CD4-positive, alpha-beta T cell treated with Interferon alpha-2 for 1 hour (primary cell): ENCODE measurements at regions not wholly inside any gene's neighbourhood (a gene's known extent, or its start where the extent isn't known, plus 50 kb on each side); places are given as distances from the start of the nearest gene placed in this dataset.

ENCODE experiments used
- DNase-seq, 2 donors: peaks; one replicate each; pipeline ENCODE4 v3.0.0-alpha.2; 2020 to 2022

GRCh38 chr4:1508161-1509160 is 102.2 kb upstream of the NKX1-1 start:
- no peak for DNase-seq

- no peak for DNase-seq
Observed at GRCh38 chr4:1506956-1507721, 100.9 kb upstream of the NKX1-1 start.

GRCh38 chr4:1505511-1506460 is 99.5 kb upstream of the NKX1-1 start:
- no peak for DNase-seq

GRCh38 chr4:1504595-1505500 is 98.6 kb upstream of the NKX1-1 start:
- no peak for DNase-seq

GRCh38 chr4:1503583-1504471 is 97.6 kb upstream of the NKX1-1 start:
- no peak for DNase-seq

GRCh38 chr4:1502976-1503375 is 96.7 kb upstream of the NKX1-1 start:
- DNase-seq = no peak

- DNase-seq = no peak
Observed at GRCh38 chr4:1502501-1502886, 96.3 kb upstream of the NKX1-1 start.

GRCh38 chr4:1501754-1502500 is 95.7 kb upstream of the NKX1-1 start:
- DNase-seq = no peak

GRCh38 chr4:1500966-1501753 is 94.9 kb upstream of the NKX1-1 start:
- DNase-seq = no peak

GRCh38 chr4:1500231-1500965 is 94.2 kb upstream of the NKX1-1 start:
- DNase-seq = no peak

- DNase-seq = no peak
Observed at GRCh38 chr4:1499465-1499864, 93.2 kb upstream of the NKX1-1 start.

- DNase-seq = no peak
Observed at GRCh38 chr4:1497189-1497801, 91.1 kb upstream of the NKX1-1 start.

- no peak for DNase-seq
Observed at GRCh38 chr4:1496116-1496642, 89.9 kb upstream of the NKX1-1 start.

- no peak for DNase-seq
Observed at GRCh38 chr4:1495416-1496115, 89.3 kb upstream of the NKX1-1 start.

- no peak for DNase-seq
Observed at GRCh38 chr4:1494416-1495315, 88.4 kb upstream of the NKX1-1 start.
